PC-9 (cell line): ENCODE measurements at regions not wholly inside any gene's neighbourhood (a gene's known extent, or its start where the extent isn't known, plus 50 kb on each side); places are given as distances from the start of the nearest gene placed in this dataset.

ENCODE experiments used
- BruUV-seq: library from RNA; stranded (reverse); fragments of 400-500 nt; replicated peaks from 2 replicates; lab custom pipeline; 2021; lab: Mats Ljungman, UMichigan
- CTCF ChIA-PET: fragments of 300-600 bp; sonication (Branson Sonifier 250); formaldehyde crosslinking; loops from one replicate; lab custom pipeline; 2022; ENCODE audit warnings: antibody characterized with exemption; lab: Charles Lee
- POLR2A ChIA-PET: fragments of 300-600 bp; sonication (Branson Sonifier 250); formaldehyde crosslinking; loops from one replicate; lab custom pipeline; 2022; ENCODE audit warnings: antibody characterized with exemption; ENCODE audit not compliant: unreplicated experiment; lab: Charles Lee
- DNase-seq, 2 experiments: peaks; one replicate each; pipeline versions ENCODE4 v3.0.0 to v3.0.0-alpha.2; 2015 to 2022; ENCODE audit warnings: mixed read lengths in 1 of 2
- H2AFZ ChIP-seq: fragments of 200-600 bp; sonication (generic); 2 replicates; pipeline ENCODE4 v1.8.1; 2017; ENCODE audit warnings: antibody characterized with exemption
- H3F3A ChIP-seq: fragments of 200-600 bp; sonication (generic); 2 replicates; pipeline ENCODE4 v1.8.1; 2017; ENCODE audit warnings: antibody characterized with exemption, mild to moderate bottlenecking, low read depth; ENCODE audit not compliant: insufficient read depth
- H3K27ac ChIP-seq: fragments of 200-600 bp; sonication (generic); 2 replicates; pipeline ENCODE4 v1.6.1; 2016; ENCODE audit warnings: mixed run types
- H3K27me3 ChIP-seq: fragments of 200-600 bp; sonication (generic); 2 replicates; pipeline ENCODE4 v1.6.1; 2016; ENCODE audit warnings: low read depth, mixed run types; ENCODE audit not compliant: insufficient read depth
- H3K36me3 ChIP-seq: fragments of 200-600 bp; sonication (generic); 2 replicates; pipeline ENCODE4 v1.6.1; 2016; ENCODE audit warnings: low read depth, mixed run types
- H3K4me1 ChIP-seq: fragments of 200-600 bp; sonication (generic); replicated peaks from 2 replicates; pipeline ENCODE4 v1.6.1; 2016; ENCODE audit warnings: mixed run types; ENCODE audit not compliant: insufficient read depth
- H3K4me2 ChIP-seq: fragments of 200-600 bp; sonication (generic); 2 replicates; pipeline ENCODE4 v1.6.1; 2017; ENCODE audit warnings: mixed run types
- H3K4me3 ChIP-seq: fragments of 200-600 bp; sonication (generic); 2 replicates; pipeline ENCODE4 v1.6.1; 2016; ENCODE audit warnings: mixed run types
- H3K79me2 ChIP-seq: fragments of 200-600 bp; sonication (generic); 2 replicates; pipeline ENCODE4 v1.6.1; 2017; ENCODE audit warnings: low read depth, mixed run types
- H3K9me2 ChIP-seq: fragments of 200-600 bp; sonication (generic); 2 replicates; pipeline ENCODE4 v1.8.1; 2017; ENCODE audit warnings: mild to moderate bottlenecking; ENCODE audit not compliant: insufficient read depth
- H3K9me3 ChIP-seq: fragments of 200-600 bp; sonication (generic); 2 replicates; pipeline ENCODE4 v1.8.1; 2016; ENCODE audit warnings: low read depth; ENCODE audit not compliant: insufficient read depth
- H4K20me1 ChIP-seq: fragments of 200-600 bp; sonication (generic); 2 replicates; pipeline ENCODE4 v1.8.1; 2017; ENCODE audit not compliant: insufficient read depth
- CTCF ChIP-seq: fragments of 200-600 bp; sonication (generic); conservative IDR thresholded peaks from 2 replicates; pipeline ENCODE4 v1.6.1; 2017; ENCODE audit warnings: mixed run types, antibody characterized with exemption, mild to moderate bottlenecking, moderate library complexity
- EZH2 ChIP-seq: fragments of 200-600 bp; sonication (generic); IDR thresholded peaks from 2 replicates; pipeline ENCODE4 v1.8.0; 2017; ENCODE audit warnings: antibody characterized with exemption, low read depth
- intact Hi-C: fragments of 100-400 bp; cut with micrococcal nuclease; formaldehyde crosslinking; loops from one replicate; pipeline ENCODE4 v1.10.0; 2022; ENCODE audit not compliant: unreplicated experiment

GRCh38 chr10:2214092-2214491 lies 476.8 kb upstream of the ADARB2 start:
- no TSS peak for BruUV-seq
- intact Hi-C loops, result no loop called here

GRCh38 chr10:2212244-2212834 lies 475.0 kb upstream of the ADARB2 start:
- H3K36me3 ChIP-seq, result no peaks in the 10 kb centered on the region
- no peaks in the 10 kb centered on the region for H3F3A ChIP-seq
- H3K9me3 ChIP-seq, result no peaks in the 10 kb centered on the region
- H2AFZ ChIP-seq, result no peak overlapping the region
- DNase-seq, result no peak
- H3K79me2 ChIP-seq, result no peaks in the 10 kb centered on the region
- H3K4me1 ChIP-seq, result no peaks in the 10 kb centered on the region
- TF ChIP-seq CTCF (no peak), EZH2 (no peak)
- ChIA-PET POLR2A (no interaction called here), CTCF (no interaction called here)
- no peaks in the 10 kb centered on the region for H3K27me3 ChIP-seq
- no peak overlapping the region for H3K4me2 ChIP-seq
- H4K20me1 ChIP-seq, result no peaks in the 10 kb centered on the region
- no peak overlapping the region for H3K27ac ChIP-seq
- intact Hi-C loops, result no loop called here
- no peak overlapping the region for H3K4me3 ChIP-seq
- no TSS peak for BruUV-seq
- H3K9me2 ChIP-seq, result no peaks in the 10 kb centered on the region

More at GRCh38 chr10:2214092-2214491, 476.8 kb upstream of the ADARB2 start:
- ChIA-PET CTCF (no interaction called here), POLR2A (interaction anchor here (0.6 kb wide), 1 partner anchor 10 kb away, joined by 3 read pairs; no protein-coding TSS in a partner anchor)
- Histone ChIP-seq H3K4me3 (no peak overlapping the region), H3K9me2 (no peaks in the 10 kb centered on the region), H3K4me1 (no peaks in the 10 kb centered on the region), H3K9me3 (no peaks in the 10 kb centered on the region), H3K27me3 (no peaks in the 10 kb centered on the region), H3K4me2 (no peak overlapping the region), H4K20me1 (no peaks in the 10 kb centered on the region), H3K36me3 (no peaks in the 10 kb centered on the region), H3K27ac (no peak overlapping the region), H3F3A (no peaks in the 10 kb centered on the region), H3K79me2 (no peaks in the 10 kb centered on the region), H2AFZ (no peak overlapping the region)
- DNase-seq, result no peak
- TF ChIP-seq EZH2 (no peak), CTCF (no peak)

DNA sequence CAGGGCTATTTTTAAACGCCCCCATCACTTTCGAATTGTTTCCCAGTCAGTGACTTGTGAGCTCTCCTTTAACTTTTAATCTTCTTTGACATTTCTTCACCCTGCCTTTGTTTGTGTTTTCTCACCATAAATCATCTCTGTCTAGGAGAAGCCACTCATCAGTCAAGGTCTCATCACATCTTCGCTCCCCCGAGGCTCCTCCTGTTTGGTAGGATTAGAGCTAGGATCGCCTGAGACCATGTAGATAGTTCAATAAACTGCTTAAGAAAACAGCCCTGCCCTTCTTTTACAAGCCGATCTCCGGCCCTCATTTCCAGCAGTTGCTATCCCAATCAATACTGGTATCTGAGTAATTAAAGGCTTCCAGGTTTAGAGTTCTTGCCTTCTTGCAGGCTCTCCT lies 472.8 kb upstream of the ADARB2 start:
- Histone ChIP-seq H4K20me1 (no peaks in the 10 kb centered on the region), H3K27me3 (no peaks in the 10 kb centered on the region), H3K4me1 (no peaks in the 10 kb centered on the region), H3K4me2 (no peak overlapping the region), H3K36me3 (no peaks in the 10 kb centered on the region), H3K9me2 (no peaks in the 10 kb centered on the region), H3F3A (no peaks in the 10 kb centered on the region), H3K4me3 (no peak overlapping the region), H2AFZ (no peak overlapping the region), H3K79me2 (no peaks in the 10 kb centered on the region), H3K9me3 (no peaks in the 10 kb centered on the region), H3K27ac (no peak overlapping the region)
- DNase-seq, result no peak
- intact Hi-C loops, result no loop called here
- TF ChIP-seq EZH2 (no peak), CTCF (no peak)
- BruUV-seq, result no TSS peak
- ChIA-PET POLR2A (no interaction called here), CTCF (no interaction called here)
